ENCODE measurements at regions not wholly inside any gene's neighbourhood (a gene's known extent, or its start where the extent isn't known, plus 50 kb on each side); places are given as distances from the start of the nearest gene placed in this dataset.
"Not testable (repeated sequence)": the region's sequence is repeated elsewhere in the genome, so short reads cannot be mapped to it uniquely, and the experiment has no call there.

DNA sequence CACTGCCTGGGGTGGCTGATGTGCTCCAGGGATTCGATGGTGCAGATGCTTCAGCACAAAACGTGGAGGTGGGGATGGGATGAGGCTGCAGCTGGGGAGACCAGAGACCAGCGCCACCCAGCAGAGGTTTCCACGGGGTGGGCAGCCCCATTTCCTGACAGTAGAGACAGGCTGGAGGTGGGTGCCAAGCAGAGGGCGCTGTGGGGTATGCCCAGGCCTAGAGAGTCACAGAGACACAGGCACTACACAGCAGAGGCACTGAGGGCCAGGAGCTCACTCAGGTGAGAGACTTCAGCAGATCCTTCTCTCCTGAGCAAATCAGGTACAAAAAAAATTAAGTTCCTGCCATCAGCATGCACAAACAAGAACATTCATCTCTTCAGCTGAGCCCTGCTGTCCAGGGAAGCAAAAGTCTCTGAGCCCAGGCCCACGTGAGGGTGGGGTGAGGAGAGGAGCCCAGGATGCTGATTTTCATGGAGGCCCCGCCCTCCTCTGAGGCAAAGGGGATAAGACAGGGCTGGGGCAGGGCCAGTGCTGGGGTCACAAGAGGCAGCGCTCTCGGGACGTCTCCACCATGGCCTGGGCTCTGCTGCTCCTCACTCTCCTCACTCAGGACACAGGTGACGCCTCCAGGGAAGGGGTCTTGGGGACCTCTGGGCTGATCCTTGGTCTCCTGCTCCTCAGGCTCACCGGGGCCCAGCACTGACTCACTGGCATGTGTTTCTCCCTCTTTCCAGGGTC is 53.1 kb downstream of the GGTLC2 start:
- no peak overlapping the region for H3K4me3 Mint-ChIP-seq
- CTCF ChIA-PET = interaction anchor here (0.6 to 1.3 kb wide), 3 partner anchors 11 to 1889 kb away, joined by 3 read pairs; no protein-coding TSS in a partner anchor
- peaks cover 4% of the 10 kb centered on the region for H3K27me3 Mint-ChIP-seq
- no peaks in the 10 kb centered on the region for H3K36me3 Mint-ChIP-seq
- no peaks in the 10 kb centered on the region for H3K9me3 Mint-ChIP-seq (ENCODE audit: low read depth)
- no peak overlapping the region for H3K27ac Mint-ChIP-seq
- ATAC-seq (no peak), DNase-seq (no peak)
- H3K4me1 Mint-ChIP-seq = no peaks in the 10 kb centered on the region

- DNase-seq (no peak), ATAC-seq (no peak)
- Mint-ChIP-seq H3K4me3 (no peak overlapping the region), H3K36me3 (no peaks in the 10 kb centered on the region), H3K4me1 (no peaks in the 10 kb centered on the region), H3K9me3 (ENCODE audit: low read depth) (no peaks in the 10 kb centered on the region), H3K27me3 (peaks cover 4% of the 10 kb centered on the region), H3K27ac (no peak overlapping the region)
- CTCF ChIA-PET = no interaction called here
Observed at GRCh38 chr22:22698263-22698750, 53.9 kb downstream of the GGTLC2 start.

- Mint-ChIP-seq H3K4me3 (no peak overlapping the region), H3K4me1 (no peaks in the 10 kb centered on the region), H3K9me3 (ENCODE audit: low read depth) (no peaks in the 10 kb centered on the region), H3K36me3 (no peaks in the 10 kb centered on the region), H3K27ac (no peak overlapping the region), H3K27me3 (peaks cover 4% of the 10 kb centered on the region)
- CTCF ChIA-PET = interaction anchor here (1.6 kb wide), 1 partner anchor 9 kb away, joined by 4 read pairs; no protein-coding TSS in a partner anchor
- no peak for DNase-seq
- no peak for ATAC-seq
Observed at GRCh38 chr22:22700631-22701030, 56.2 kb downstream of the GGTLC2 start.

DNA sequence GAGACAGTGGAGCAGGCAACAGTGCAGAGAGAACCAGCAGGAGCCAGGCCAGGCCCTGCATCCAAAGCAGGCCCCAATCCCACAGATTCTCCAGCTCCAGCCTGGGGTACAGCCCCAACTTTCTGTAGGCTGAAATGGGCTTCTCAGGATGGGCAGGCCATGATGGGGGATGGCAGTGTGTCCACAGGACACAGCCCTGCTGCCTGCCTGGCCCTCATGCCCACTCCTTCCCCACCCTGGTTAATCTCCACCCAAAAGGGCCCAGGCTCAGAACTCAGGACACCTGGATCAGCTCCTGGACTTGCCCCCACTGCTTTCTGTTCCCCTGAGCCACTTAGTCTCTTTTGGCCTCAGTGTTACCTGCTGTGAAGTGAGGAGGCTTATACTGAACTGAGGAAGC is 57.1 kb downstream of the GGTLC2 start:
- not testable (repeated sequence) for H3K27ac Mint-ChIP-seq; ATAC-seq; H3K36me3 Mint-ChIP-seq; DNase-seq; H3K4me3 Mint-ChIP-seq; H3K4me1 Mint-ChIP-seq; H3K27me3 Mint-ChIP-seq; H3K9me3 Mint-ChIP-seq (ENCODE audit: low read depth)
- CTCF ChIA-PET = interaction anchor here (1.0 to 2.1 kb wide), 6 partner anchors 8 to 183 kb away, joined by 3 to 8 read pairs (median 3); no protein-coding TSS in a partner anchor

DNA sequence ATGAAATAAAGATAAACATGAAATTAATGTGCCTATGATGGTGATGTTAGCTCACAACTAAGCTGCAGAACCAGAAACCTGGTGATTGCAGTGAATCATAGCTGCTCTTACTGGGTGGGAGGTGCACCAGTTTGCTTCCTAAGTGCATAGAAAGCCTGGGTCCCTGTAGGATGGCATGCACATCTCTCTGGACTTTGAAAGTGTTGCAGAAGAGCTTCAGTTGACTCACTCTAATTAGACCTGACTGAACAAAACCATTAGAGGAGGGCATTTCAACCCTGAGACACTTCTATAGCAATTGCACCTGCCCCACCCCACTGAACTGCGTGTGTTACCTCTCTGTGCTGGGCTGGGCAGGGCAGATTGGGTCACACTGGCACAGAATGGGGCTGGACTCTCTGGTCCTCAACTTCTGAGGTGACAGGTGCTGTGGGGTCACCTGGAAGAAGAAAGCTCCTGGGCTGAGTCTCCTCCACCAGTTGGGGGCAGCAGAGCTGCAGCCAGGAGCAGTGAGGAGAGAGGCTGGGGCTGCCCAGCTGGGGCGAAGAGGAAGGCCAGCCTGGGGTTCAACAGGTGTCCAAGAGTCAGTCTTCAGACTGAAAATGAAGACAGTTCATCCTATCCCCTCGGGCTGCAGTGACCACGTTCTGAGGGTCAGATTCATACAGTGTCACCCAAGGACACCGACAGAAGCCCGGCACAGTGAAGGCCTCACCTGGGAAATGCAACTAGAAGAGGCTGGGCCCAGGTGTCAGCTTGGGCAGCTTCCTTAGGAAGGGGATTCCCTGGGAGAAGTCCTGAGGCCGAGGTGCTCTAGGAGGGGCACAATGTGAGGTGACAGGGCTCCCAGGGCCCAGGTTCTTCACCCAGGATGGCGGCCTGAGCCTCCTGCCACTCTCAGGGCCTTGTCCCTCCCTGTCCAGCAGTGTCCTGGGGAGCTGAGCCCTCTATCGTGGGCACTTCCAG is 58.1 kb downstream of the GGTLC2 start:
- CTCF ChIA-PET = interaction anchor here (0.9 to 2.1 kb wide), 8 partner anchors 9 to 182 kb away, joined by 3 to 8 read pairs (median 3); no protein-coding TSS in a partner anchor
- no peak overlapping the region for H3K4me3 Mint-ChIP-seq
- H3K36me3 Mint-ChIP-seq = no peaks in the 10 kb centered on the region
- H3K9me3 Mint-ChIP-seq (ENCODE audit: low read depth) = no peaks in the 10 kb centered on the region
- no peaks in the 10 kb centered on the region for H3K4me1 Mint-ChIP-seq
- DNase-seq = no peak
- peak; percentile 20 for ATAC-seq
- peaks cover 6% of the 10 kb centered on the region for H3K27me3 Mint-ChIP-seq
- H3K27ac Mint-ChIP-seq = no peak overlapping the region

- Mint-ChIP-seq H3K9me3 (ENCODE audit: low read depth) (no peaks in the 10 kb centered on the region), H3K27ac (no peak overlapping the region), H3K4me1 (no peaks in the 10 kb centered on the region), H3K4me3 (no peak overlapping the region), H3K27me3 (peaks cover 6% of the 10 kb centered on the region), H3K36me3 (no peaks in the 10 kb centered on the region)
- DNase-seq (no peak), ATAC-seq (no peak)
- CTCF ChIA-PET = interaction anchor here (0.9 to 2.1 kb wide), 5 partner anchors 9 to 85 kb away, joined by 3 to 8 read pairs (median 3); no protein-coding TSS in a partner anchor
Observed at GRCh38 chr22:22703203-22703570, 58.8 kb downstream of the GGTLC2 start.

DNA sequence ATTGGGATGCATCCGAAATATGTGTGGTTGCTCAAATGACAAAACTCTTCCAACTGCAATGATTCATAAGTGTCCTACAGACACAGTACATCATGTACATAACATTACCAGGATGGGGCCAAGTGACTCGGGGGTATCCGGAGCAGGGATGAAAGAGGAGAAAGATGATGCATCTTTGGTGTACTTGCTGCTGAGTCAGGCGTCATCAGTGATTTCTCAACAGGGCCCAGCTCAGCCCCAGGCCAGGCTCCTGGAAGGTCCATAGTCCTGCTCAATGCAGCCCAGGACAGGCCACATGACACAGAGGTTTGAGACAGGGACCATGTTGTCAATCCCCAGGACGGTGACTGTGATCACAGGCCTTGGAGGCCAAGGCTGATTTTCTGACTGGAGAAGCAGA is 59.3 kb downstream of the GGTLC2 start:
- CTCF ChIA-PET = interaction anchor here (1.1 to 1.7 kb wide), 4 partner anchors 8 to 84 kb away, joined by 3 read pairs; no protein-coding TSS in a partner anchor
- Mint-ChIP-seq H3K9me3 (ENCODE audit: low read depth) (no peaks in the 10 kb centered on the region), H3K27ac (no peak overlapping the region), H3K36me3 (no peaks in the 10 kb centered on the region), H3K4me1 (no peaks in the 10 kb centered on the region), H3K4me3 (no peak overlapping the region), H3K27me3 (peaks cover 5% of the 10 kb centered on the region)
- no peak for DNase-seq
- ATAC-seq = no peak

- H3K4me3 Mint-ChIP-seq = no peak overlapping the region
- peak; percentile 3 for DNase-seq
- CTCF ChIA-PET = interaction anchor here (1.0 to 1.7 kb wide), 4 partner anchors 11 to 24 kb away, joined by 3 read pairs; no protein-coding TSS in a partner anchor
- H3K36me3 Mint-ChIP-seq = no peaks in the 10 kb centered on the region
- no peak overlapping the region for H3K27ac Mint-ChIP-seq
- ATAC-seq = no peak
- peaks cover 4% of the 10 kb centered on the region for H3K27me3 Mint-ChIP-seq
- no peaks in the 10 kb centered on the region for H3K9me3 Mint-ChIP-seq (ENCODE audit: low read depth)
- H3K4me1 Mint-ChIP-seq = no peaks in the 10 kb centered on the region
Observed at GRCh38 chr22:22704156-22704946, 59.9 kb downstream of the GGTLC2 start.

DNA sequence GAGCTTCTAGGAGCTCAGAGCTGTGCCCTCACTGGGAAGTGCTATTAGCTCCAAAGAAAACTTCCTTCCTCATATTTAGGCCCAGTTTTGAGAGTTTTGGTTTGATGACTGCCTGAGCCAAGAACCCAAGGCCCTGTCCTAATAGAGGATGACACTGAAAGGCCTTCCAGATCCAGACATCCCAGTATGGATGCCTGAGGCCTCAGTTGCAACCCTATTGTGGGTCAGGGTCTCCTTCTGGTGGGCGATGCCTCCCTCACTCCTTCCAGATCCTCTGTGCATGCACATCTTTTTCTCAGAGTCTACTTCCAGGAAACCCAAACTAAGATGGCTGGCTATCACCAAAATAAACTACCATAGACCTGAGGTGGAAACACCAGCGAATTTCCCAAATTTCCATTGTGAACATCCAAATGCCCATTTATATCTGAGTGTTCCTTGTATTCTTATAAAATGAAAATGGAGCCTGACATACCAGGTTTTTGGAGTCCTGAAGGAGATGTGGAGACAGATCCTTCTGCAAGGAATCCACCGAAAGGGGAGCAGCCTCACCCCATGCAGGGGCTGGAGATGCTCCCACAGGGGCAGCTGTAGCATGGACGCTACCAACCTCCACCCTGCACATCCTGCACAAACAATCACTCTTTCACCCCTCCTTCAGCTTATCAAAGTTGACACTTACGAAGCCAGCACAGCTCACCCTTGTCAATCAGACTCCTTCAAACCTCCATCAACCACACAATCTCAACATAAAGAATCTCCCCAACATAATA is 61.1 kb downstream of the GGTLC2 start:
- no peaks in the 10 kb centered on the region for H3K4me1 Mint-ChIP-seq
- H3K36me3 Mint-ChIP-seq = no peaks in the 10 kb centered on the region
- H3K9me3 Mint-ChIP-seq (ENCODE audit: low read depth) = no peaks in the 10 kb centered on the region
- ATAC-seq = no peak
- H3K27ac Mint-ChIP-seq = no peak overlapping the region
- DNase-seq = peak; percentile 21
- no peak overlapping the region for H3K4me3 Mint-ChIP-seq
- CTCF ChIA-PET = interaction anchor here (0.9 to 1.5 kb wide), 5 partner anchors 10 to 48 kb away, joined by 3 to 5 read pairs (median 3); no protein-coding TSS in a partner anchor
- peaks cover 4% of the 10 kb centered on the region for H3K27me3 Mint-ChIP-seq

DNA sequence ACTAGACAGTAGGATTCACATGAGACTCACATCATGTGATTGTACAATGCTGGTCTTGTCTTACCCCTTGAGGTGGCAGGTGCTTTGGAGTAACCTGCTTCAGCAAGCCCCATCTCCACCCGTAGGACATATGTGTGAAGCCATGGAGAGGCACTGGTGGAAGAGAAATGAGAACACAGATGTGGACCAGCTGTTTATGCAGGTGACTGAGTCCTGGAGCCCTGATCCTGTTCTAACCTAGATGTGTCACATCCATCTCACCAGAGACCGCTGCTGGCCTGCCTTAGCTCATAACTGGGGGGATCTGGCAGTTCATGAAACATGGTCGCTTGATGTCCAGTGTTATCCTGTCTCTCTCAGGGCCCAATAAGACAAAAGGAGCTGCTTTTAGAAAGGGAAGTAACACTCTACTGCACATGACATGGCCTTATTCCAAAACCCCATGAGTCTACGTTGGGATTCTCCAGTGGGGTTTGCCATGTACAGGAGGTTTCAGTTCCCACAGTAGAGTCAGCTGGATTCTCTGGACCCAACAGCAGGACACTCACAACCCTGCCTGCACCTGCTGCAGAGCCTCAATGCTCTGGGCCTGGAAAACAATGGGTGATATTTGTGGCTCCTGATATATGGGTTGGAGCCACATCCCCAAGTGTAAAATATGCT is 62.0 kb downstream of the GGTLC2 start:
- Mint-ChIP-seq H3K36me3 (no peaks in the 10 kb centered on the region), H3K27ac (no peak overlapping the region), H3K9me3 (ENCODE audit: low read depth) (no peaks in the 10 kb centered on the region), H3K4me1 (no peaks in the 10 kb centered on the region), H3K4me3 (no peak overlapping the region), H3K27me3 (peaks cover 4% of the 10 kb centered on the region)
- DNase-seq (peak; percentile 30), ATAC-seq (no peak)
- CTCF ChIA-PET = interaction anchor here (0.9 to 1.4 kb wide), 4 partner anchors 12 to 59 kb away, joined by 3 to 5 read pairs (median 4); no protein-coding TSS in a partner anchor

- Mint-ChIP-seq H3K4me1 (peaks cover 4% of the 10 kb centered on the region), H3K27ac (no peak overlapping the region), H3K36me3 (no peaks in the 10 kb centered on the region), H3K4me3 (no peak overlapping the region), H3K27me3 (peaks cover 4% of the 10 kb centered on the region), H3K9me3 (ENCODE audit: low read depth) (no peaks in the 10 kb centered on the region)
- CTCF ChIA-PET = interaction anchor here (0.7 to 2.2 kb wide), 23 partner anchors 9 to 246 kb away, joined by 3 to 17 read pairs (median 3); no protein-coding TSS in a partner anchor
- ATAC-seq (no peak), DNase-seq (peak; percentile 42)
Observed at GRCh38 chr22:22709719-22710445, 65.5 kb downstream of the GGTLC2 start.
